ENCODE measurements at regions not wholly inside any gene's neighbourhood (a gene's known extent, or its start where the extent isn't known, plus 50 kb on each side); places are given as distances from the start of the nearest gene placed in this dataset.
A peak's percentile ranks its signal among the peaks of the same experiment; 100 is the strongest.

- no peak for DNase-seq
Measured at GRCh38 chr6:114785235-114786127, 442.7 kb upstream of the HS3ST5 start.

- no peak for DNase-seq
Measured at GRCh38 chr6:114783783-114784182, 441.0 kb upstream of the HS3ST5 start.

- DNase-seq = no peak
Measured at GRCh38 chr6:114783083-114783482, 440.3 kb upstream of the HS3ST5 start.

- no peak for DNase-seq
Measured at GRCh38 chr6:114764866-114765265, 422.0 kb upstream of the HS3ST5 start.

- DNase-seq = no peak
Measured at GRCh38 chr6:114762145-114762544, 419.3 kb upstream of the HS3ST5 start.

GRCh38 chr6:114747995-114748625 is 405.3 kb upstream of the HS3ST5 start:
- peak; percentile 51 for DNase-seq

GRCh38 chr6:114740547-114740946 is 397.7 kb upstream of the HS3ST5 start:
- DNase-seq = no peak

GRCh38 chr6:114739656-114740055 is 396.8 kb upstream of the HS3ST5 start:
- no peak for DNase-seq

- DNase-seq = no peak
Measured at GRCh38 chr6:114735025-114735735, 392.4 kb upstream of the HS3ST5 start.

- no peak for DNase-seq
Measured at GRCh38 chr6:114733596-114733995, 390.8 kb upstream of the HS3ST5 start.

GRCh38 chr6:114718716-114719270 is 376.0 kb upstream of the HS3ST5 start:
- no peak for DNase-seq

GRCh38 chr6:114718186-114718585 is 375.4 kb upstream of the HS3ST5 start:
- DNase-seq = no peak

GRCh38 chr6:114714836-114715507 is 372.1 kb upstream of the HS3ST5 start:
- DNase-seq = no peak

- no peak for DNase-seq
Measured at GRCh38 chr6:114713690-114714089, 370.9 kb upstream of the HS3ST5 start.

- no peak for DNase-seq
Measured at GRCh38 chr6:114712129-114712662, 369.4 kb upstream of the HS3ST5 start.

- DNase-seq = no peak
Measured at GRCh38 chr6:114707081-114707620, 364.3 kb upstream of the HS3ST5 start.

GRCh38 chr6:114690625-114691024 is 347.8 kb upstream of the HS3ST5 start:
- DNase-seq = no peak

GRCh38 chr6:114659513-114659912 is 316.7 kb upstream of the HS3ST5 start:
- DNase-seq = no peak

GRCh38 chr6:114651611-114652010 is 308.8 kb upstream of the HS3ST5 start:
- DNase-seq = peak; percentile 28

GRCh38 chr6:114650891-114651290 is 308.1 kb upstream of the HS3ST5 start:
- no peak for DNase-seq

GRCh38 chr6:114649298-114649697 is 306.5 kb upstream of the HS3ST5 start:
- no peak for DNase-seq
